KMS-11 (cell line): ENCODE measurements at regions not wholly inside any gene's neighbourhood (a gene's known extent, or its start where the extent isn't known, plus 50 kb on each side); places are given as distances from the start of the nearest gene placed in this dataset.

ENCODE experiments used
- H2AFZ ChIP-seq: fragments of 200-600 bp; sonication (generic); 2 replicates; pipeline ENCODE4 v1.6.1; 2016; ENCODE audit warnings: antibody characterized with exemption, mixed run types, low read depth
- H3K27ac ChIP-seq: fragments of 200-600 bp; sonication (generic); 2 replicates; pipeline ENCODE4 v1.6.1; 2016; ENCODE audit warnings: mild to moderate bottlenecking, mixed run types
- H3K27me3 ChIP-seq: fragments of 200-600 bp; sonication (generic); 2 replicates; pipeline ENCODE4 v1.6.1; 2017; ENCODE audit warnings: mild to moderate bottlenecking, low read depth, mixed run types, moderate library complexity; ENCODE audit not compliant: insufficient read depth
- H3K36me3 ChIP-seq: fragments of 200-600 bp; sonication (generic); 2 replicates; pipeline ENCODE4 v1.6.1; 2017; ENCODE audit warnings: mild to moderate bottlenecking, mixed run types; ENCODE audit not compliant: insufficient read depth
- H3K4me1 ChIP-seq: fragments of 200-600 bp; sonication (generic); 2 replicates; pipeline ENCODE4 v1.6.1; 2016; ENCODE audit warnings: mild to moderate bottlenecking, low read depth, mixed run types; ENCODE audit not compliant: poor library complexity, severe bottlenecking
- H3K4me2 ChIP-seq: fragments of 200-600 bp; sonication (generic); 2 replicates; pipeline ENCODE4 v1.7.0; 2016; ENCODE audit warnings: mild to moderate bottlenecking, mixed run types
- H3K4me3 ChIP-seq: fragments of 200-600 bp; sonication (generic); IDR thresholded peaks from 2 replicates; pipeline ENCODE4 v1.6.1; 2017; ENCODE audit warnings: low read depth, low read length, mixed read lengths; ENCODE audit not compliant: insufficient read depth
- H3K79me2 ChIP-seq: fragments of 200-600 bp; sonication (generic); 2 replicates; pipeline ENCODE4 v1.6.1; 2016; ENCODE audit warnings: low read depth, mixed run types; ENCODE audit not compliant: insufficient read depth
- H3K9ac ChIP-seq: fragments of 200-600 bp; sonication (generic); 2 replicates; pipeline ENCODE4 v1.6.1; 2016; ENCODE audit warnings: mild to moderate bottlenecking, mixed run types
- H4K20me1 ChIP-seq: fragments of 200-600 bp; sonication (generic); 2 replicates; pipeline ENCODE4 v1.6.1; 2016; ENCODE audit warnings: mild to moderate bottlenecking, mixed run types; ENCODE audit not compliant: insufficient read depth
- TF ChIP-seq, protein P1 (sequence below): fragments of 200-600 bp; sonication (generic); conservative IDR thresholded peaks from 2 replicates; pipeline ENCODE4 v1.6.1; 2017; ENCODE audit warnings: low read depth, mild to moderate bottlenecking, antibody characterized with exemption, low read length, moderate library complexity, mixed read lengths

- peaks cover 13% of the 10 kb centered on the region for H3K4me1 ChIP-seq
- no peak overlapping the region for H3K9ac ChIP-seq
- no peaks in the 10 kb centered on the region for H3K79me2 ChIP-seq
- H4K20me1 ChIP-seq: no peaks in the 10 kb centered on the region
- H2AFZ ChIP-seq: no peak overlapping the region
- H3K4me2 ChIP-seq: no peak overlapping the region
- no peaks in the 10 kb centered on the region for H3K36me3 ChIP-seq
- no peaks in the 10 kb centered on the region for H3K27me3 ChIP-seq
- no peak overlapping the region for H3K4me3 ChIP-seq
- H3K27ac ChIP-seq: no peak overlapping the region
- TF ChIP-seq, protein P1, sequence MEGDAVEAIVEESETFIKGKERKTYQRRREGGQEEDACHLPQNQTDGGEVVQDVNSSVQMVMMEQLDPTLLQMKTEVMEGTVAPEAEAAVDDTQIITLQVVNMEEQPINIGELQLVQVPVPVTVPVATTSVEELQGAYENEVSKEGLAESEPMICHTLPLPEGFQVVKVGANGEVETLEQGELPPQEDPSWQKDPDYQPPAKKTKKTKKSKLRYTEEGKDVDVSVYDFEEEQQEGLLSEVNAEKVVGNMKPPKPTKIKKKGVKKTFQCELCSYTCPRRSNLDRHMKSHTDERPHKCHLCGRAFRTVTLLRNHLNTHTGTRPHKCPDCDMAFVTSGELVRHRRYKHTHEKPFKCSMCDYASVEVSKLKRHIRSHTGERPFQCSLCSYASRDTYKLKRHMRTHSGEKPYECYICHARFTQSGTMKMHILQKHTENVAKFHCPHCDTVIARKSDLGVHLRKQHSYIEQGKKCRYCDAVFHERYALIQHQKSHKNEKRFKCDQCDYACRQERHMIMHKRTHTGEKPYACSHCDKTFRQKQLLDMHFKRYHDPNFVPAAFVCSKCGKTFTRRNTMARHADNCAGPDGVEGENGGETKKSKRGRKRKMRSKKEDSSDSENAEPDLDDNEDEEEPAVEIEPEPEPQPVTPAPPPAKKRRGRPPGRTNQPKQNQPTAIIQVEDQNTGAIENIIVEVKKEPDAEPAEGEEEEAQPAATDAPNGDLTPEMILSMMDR: no peak
These were observed 360.4 kb upstream of the ADAMTS9 start for GRCh38 chr3:65048151-65048550.

DNA sequence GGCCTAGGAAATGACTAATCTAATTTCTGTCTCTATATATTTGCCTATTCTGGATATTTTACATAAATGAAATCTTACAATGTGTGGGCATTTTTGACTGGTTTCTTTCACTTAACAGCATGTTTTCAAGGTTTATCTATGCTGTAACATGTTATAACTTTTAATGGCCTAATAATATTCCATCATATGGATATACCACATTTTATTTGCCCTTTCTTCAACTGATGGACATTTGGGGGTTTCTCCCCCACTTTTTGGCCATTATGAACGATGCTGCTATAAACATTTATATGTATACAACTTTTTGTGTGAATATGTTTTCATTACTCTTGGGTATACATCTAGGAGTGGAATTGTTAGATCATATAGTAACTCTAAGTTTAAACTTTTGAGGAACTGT lies 357.3 kb upstream of the ADAMTS9 start:
- no peaks in the 10 kb centered on the region for H4K20me1 ChIP-seq
- H3K27me3 ChIP-seq: no peaks in the 10 kb centered on the region
- no peaks in the 10 kb centered on the region for H3K36me3 ChIP-seq
- no peak overlapping the region for H3K27ac ChIP-seq
- no peak overlapping the region for H3K4me3 ChIP-seq
- no peak overlapping the region for H3K4me2 ChIP-seq
- no peak overlapping the region for H3K9ac ChIP-seq
- H3K4me1 ChIP-seq: no peaks in the 10 kb centered on the region
- no peaks in the 10 kb centered on the region for H3K79me2 ChIP-seq
- H2AFZ ChIP-seq: no peak overlapping the region
- TF ChIP-seq, protein P1: no peak

GRCh38 chr3:65044401-65044800 lies 356.6 kb upstream of the ADAMTS9 start:
- Histone ChIP-seq H3K4me2 (no peak overlapping the region), H3K4me3 (no peak overlapping the region), H3K4me1 (no peaks in the 10 kb centered on the region), H3K36me3 (no peaks in the 10 kb centered on the region), H3K27me3 (no peaks in the 10 kb centered on the region), H3K9ac (no peak overlapping the region), H2AFZ (no peak overlapping the region), H3K79me2 (no peaks in the 10 kb centered on the region), H3K27ac (no peak overlapping the region), H4K20me1 (no peaks in the 10 kb centered on the region)
- TF ChIP-seq, protein P1: no peak

- Histone ChIP-seq H3K9ac (no peak overlapping the region), H3K4me3 (no peak overlapping the region), H3K4me2 (no peak overlapping the region), H3K36me3 (no peaks in the 10 kb centered on the region), H2AFZ (no peak overlapping the region), H4K20me1 (no peaks in the 10 kb centered on the region), H3K27me3 (no peaks in the 10 kb centered on the region), H3K79me2 (no peaks in the 10 kb centered on the region), H3K27ac (no peak overlapping the region), H3K4me1 (no peaks in the 10 kb centered on the region)
- TF ChIP-seq, protein P1: no peak
These were observed 354.9 kb upstream of the ADAMTS9 start for GRCh38 chr3:65042675-65043074.
